ENCODE measurements at regions not wholly inside any gene's neighbourhood (a gene's known extent, or its start where the extent isn't known, plus 50 kb on each side); places are given as distances from the start of the nearest gene placed in this dataset.

GRCh38 chr19:28823338-28823961 lies 389.5 kb downstream of the UQCRFS1 start:
- ChIA-PET POLR2A (no interaction called here), CTCF (no interaction called here)
- intact Hi-C loops (cut with micrococcal nuclease) = no loop called here
- TF ChIP-seq EZH2 (IDR thresholded peaks at IDR 0.05; ENCODE audit: borderline replicate concordance, low read depth, low read length, severe bottlenecking) (no peak), MYC (IDR thresholded peaks at IDR 0.05; ENCODE audit: low read depth, low read length) (no peak), JUN (IDR thresholded peaks at IDR 0.05; ENCODE audit: borderline replicate concordance, insufficient read depth, insufficient read length, low read depth) (no peak)
- TF ChIP-seq, protein P1, sequence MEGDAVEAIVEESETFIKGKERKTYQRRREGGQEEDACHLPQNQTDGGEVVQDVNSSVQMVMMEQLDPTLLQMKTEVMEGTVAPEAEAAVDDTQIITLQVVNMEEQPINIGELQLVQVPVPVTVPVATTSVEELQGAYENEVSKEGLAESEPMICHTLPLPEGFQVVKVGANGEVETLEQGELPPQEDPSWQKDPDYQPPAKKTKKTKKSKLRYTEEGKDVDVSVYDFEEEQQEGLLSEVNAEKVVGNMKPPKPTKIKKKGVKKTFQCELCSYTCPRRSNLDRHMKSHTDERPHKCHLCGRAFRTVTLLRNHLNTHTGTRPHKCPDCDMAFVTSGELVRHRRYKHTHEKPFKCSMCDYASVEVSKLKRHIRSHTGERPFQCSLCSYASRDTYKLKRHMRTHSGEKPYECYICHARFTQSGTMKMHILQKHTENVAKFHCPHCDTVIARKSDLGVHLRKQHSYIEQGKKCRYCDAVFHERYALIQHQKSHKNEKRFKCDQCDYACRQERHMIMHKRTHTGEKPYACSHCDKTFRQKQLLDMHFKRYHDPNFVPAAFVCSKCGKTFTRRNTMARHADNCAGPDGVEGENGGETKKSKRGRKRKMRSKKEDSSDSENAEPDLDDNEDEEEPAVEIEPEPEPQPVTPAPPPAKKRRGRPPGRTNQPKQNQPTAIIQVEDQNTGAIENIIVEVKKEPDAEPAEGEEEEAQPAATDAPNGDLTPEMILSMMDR (IDR thresholded peaks at IDR 0.05; ENCODE audit: extremely low read depth in 1 of 2, insufficient read depth in 1 of 2, low read depth in 1 of 2, low read length in 2 of 2) = no peak
- Histone ChIP-seq H3K4me3 (replicated peaks in 1 of 3; ENCODE audit: insufficient read depth in 1 of 3, low read depth in 1 of 3, low read length in 3 of 3) (no peak overlapping the region), H3K9ac (replicated peaks; ENCODE audit: extremely low read depth, insufficient read depth, low read length) (no peak overlapping the region), H3K9me3 (replicated peaks; ENCODE audit: control insufficient read depth, insufficient read depth, low read length) (peaks cover 11% of the 10 kb centered on the region), H2AFZ (ENCODE audit: low read depth, low read length) (no peak overlapping the region), H3K27ac (ENCODE audit: insufficient read depth, low read depth, low read length) (no peak overlapping the region), H3K36me3 (ENCODE audit: control insufficient read depth in 2 of 2, extremely low read depth in 1 of 2, insufficient read depth in 2 of 2, low read length in 2 of 2) (no peaks in the 10 kb centered on the region), H4K20me1 (replicated peaks; ENCODE audit: control insufficient read depth, extremely low read depth, insufficient read depth, low read length) (no peaks in the 10 kb centered on the region), H3K27me3 (ENCODE audit: control insufficient read depth in 2 of 2, insufficient read depth in 2 of 2, low read length in 2 of 2) (no peaks in the 10 kb centered on the region), H3K79me2 (ENCODE audit: control insufficient read depth, insufficient read depth, low read length) (no peaks in the 10 kb centered on the region), H3K9me1 (replicated peaks; ENCODE audit: control insufficient read depth, extremely low read depth, insufficient read depth, low read length) (no peaks in the 10 kb centered on the region), H3K4me2 (ENCODE audit: insufficient read depth, low read length) (no peak overlapping the region), H3K4me1 (ENCODE audit: control insufficient read depth, extremely low read depth, insufficient read depth, low read length) (no peaks in the 10 kb centered on the region)
- BruUV-seq (replicated peaks) = no TSS peak
- dilution Hi-C loops (cut with MboI; ENCODE audit: extremely low pct_ligation_motif_present, low sequenced_read_pairs) = no loop called here
- FAIRE-seq (no peak), DNase-seq (ENCODE audit: low read depth, low spot score) (no peak)

- no peaks in the 10 kb centered on the region for H4K20me1 ChIP-seq (replicated peaks; ENCODE audit: control insufficient read depth, extremely low read depth, insufficient read depth, low read length)
- H3K27me3 ChIP-seq (ENCODE audit: control insufficient read depth in 2 of 2, insufficient read depth in 2 of 2, low read length in 2 of 2) = no peaks in the 10 kb centered on the region
- no peak overlapping the region for H3K9ac ChIP-seq (replicated peaks; ENCODE audit: extremely low read depth, insufficient read depth, low read length)
- no peaks in the 10 kb centered on the region for H3K79me2 ChIP-seq (ENCODE audit: control insufficient read depth, insufficient read depth, low read length)
- H2AFZ ChIP-seq (ENCODE audit: low read depth, low read length) = no peak overlapping the region
- no peak overlapping the region for H3K27ac ChIP-seq (ENCODE audit: insufficient read depth, low read depth, low read length)
- ChIA-PET CTCF (no interaction called here), POLR2A (no interaction called here)
- H3K9me1 ChIP-seq (replicated peaks; ENCODE audit: control insufficient read depth, extremely low read depth, insufficient read depth, low read length) = no peaks in the 10 kb centered on the region
- dilution Hi-C loops (cut with MboI; ENCODE audit: extremely low pct_ligation_motif_present, low sequenced_read_pairs) (no loop called here), intact Hi-C loops (cut with micrococcal nuclease) (no loop called here)
- peaks cover 9% of the 10 kb centered on the region for H3K9me3 ChIP-seq (replicated peaks; ENCODE audit: control insufficient read depth, insufficient read depth, low read length)
- no peak for TF ChIP-seq EZH2 (IDR thresholded peaks at IDR 0.05; ENCODE audit: borderline replicate concordance, low read depth, low read length, severe bottlenecking)
- TF ChIP-seq POLR2A (IDR thresholded peaks at IDR 0.05; ENCODE audit: low read depth, low read length) = no peak
- TF ChIP-seq MYC (IDR thresholded peaks at IDR 0.05; ENCODE audit: low read depth, low read length) = no peak
- no peak for TF ChIP-seq MAX (IDR thresholded peaks at IDR 0.05; ENCODE audit: insufficient read depth, insufficient read length)
- no peak for TF ChIP-seq JUN (IDR thresholded peaks at IDR 0.05; ENCODE audit: borderline replicate concordance, insufficient read depth, insufficient read length, low read depth)
- TF ChIP-seq FOS (IDR thresholded peaks at IDR 0.05; ENCODE audit: borderline replicate concordance, insufficient read depth, low read length) = no peak
- TF ChIP-seq, protein P1 (IDR thresholded peaks at IDR 0.05; ENCODE audit: extremely low read depth in 1 of 2, insufficient read depth in 1 of 2, low read depth in 1 of 2, low read length in 2 of 2) = no peak
- no peak for TF ChIP-seq GATA2 (IDR thresholded peaks at IDR 0.05; ENCODE audit: insufficient read depth, insufficient read length, low read depth, low read length)
- no peak for TF ChIP-seq POLR2AphosphoS5 (IDR thresholded peaks at IDR 0.05; ENCODE audit: insufficient read depth, low read depth, low read length)
- no TSS peak for BruUV-seq (replicated peaks)
- FAIRE-seq (no peak), DNase-seq (ENCODE audit: low read depth, low spot score) (no peak)
- H3K4me2 ChIP-seq (ENCODE audit: insufficient read depth, low read length) = no peak overlapping the region
- no peak overlapping the region for H3K4me3 ChIP-seq (replicated peaks in 1 of 3; ENCODE audit: insufficient read depth in 1 of 3, low read depth in 1 of 3, low read length in 3 of 3)
- no peaks in the 10 kb centered on the region for H3K36me3 ChIP-seq (ENCODE audit: control insufficient read depth in 2 of 2, extremely low read depth in 1 of 2, insufficient read depth in 2 of 2, low read length in 2 of 2)
- no peaks in the 10 kb centered on the region for H3K4me1 ChIP-seq (ENCODE audit: control insufficient read depth, extremely low read depth, insufficient read depth, low read length)
Observed at GRCh38 chr19:28820289-28820688, 392.7 kb downstream of the UQCRFS1 start.

Measured in endothelial cell of umbilical vein (primary cell).